ENCODE measurements at regions not wholly inside any gene's neighbourhood (a gene's known extent, or its start where the extent isn't known, plus 50 kb on each side); places are given as distances from the start of the nearest gene placed in this dataset.

DNA sequence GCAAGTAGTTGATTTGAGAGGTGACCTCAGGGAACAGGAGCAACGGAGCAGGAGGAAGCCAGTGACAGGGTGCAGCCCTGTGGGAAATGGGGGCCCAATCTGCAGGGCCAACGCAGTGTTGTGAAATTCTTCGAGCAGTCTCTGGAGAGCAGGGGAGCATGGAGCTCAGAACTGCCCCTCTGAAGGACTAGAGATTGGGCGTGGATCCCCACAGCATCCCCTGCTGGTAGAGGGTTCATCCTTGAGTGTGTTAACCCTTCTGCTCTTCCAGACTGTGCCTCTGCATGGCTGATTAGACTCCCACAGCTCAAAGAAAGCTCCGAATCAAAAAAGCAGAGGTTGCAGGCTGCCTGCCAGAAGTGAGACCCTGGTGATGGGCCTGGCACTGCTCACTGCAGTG is 77.9 kb upstream of the UQCRFS1 start:
- no peak for DNase-seq (ENCODE audit: low read depth)
- TF ChIP-seq CTCF (IDR thresholded peaks at IDR 0.05; ENCODE audit: insufficient read depth, low read depth, low read length, missing control alignments): no peak
- no peak overlapping the region for H3K4me3 ChIP-seq (ENCODE audit: low read length)

- no peak for DNase-seq (ENCODE audit: low read depth)
- H3K4me3 ChIP-seq (ENCODE audit: low read length): no peak overlapping the region
- TF ChIP-seq CTCF (IDR thresholded peaks at IDR 0.05; ENCODE audit: insufficient read depth, low read depth, low read length, missing control alignments): no peak
Observed at GRCh38 chr19:29292153-29292552, 79.2 kb upstream of the UQCRFS1 start.

DNA sequence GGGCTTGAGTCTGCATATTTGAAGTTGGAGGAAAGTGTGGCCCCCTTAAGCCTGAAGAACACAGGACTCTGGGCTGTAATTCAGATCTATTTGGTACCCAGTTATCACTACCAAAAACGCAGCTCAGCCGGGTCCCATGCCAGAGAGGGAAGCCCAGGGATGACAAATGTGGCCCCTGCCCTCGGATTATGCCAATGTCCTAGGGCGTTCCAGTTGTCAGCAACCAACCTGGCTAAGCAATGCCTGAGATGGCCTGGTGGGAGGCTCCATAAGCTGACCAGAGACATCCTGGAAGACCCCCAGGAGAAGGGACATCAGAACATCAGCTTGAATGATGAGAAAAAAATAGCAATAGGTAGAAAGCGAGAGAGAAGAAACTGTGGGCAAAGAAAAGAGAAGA is 79.6 kb upstream of the UQCRFS1 start:
- no peak overlapping the region for H3K4me3 ChIP-seq (ENCODE audit: low read length)
- TF ChIP-seq CTCF (IDR thresholded peaks at IDR 0.05; ENCODE audit: insufficient read depth, low read depth, low read length, missing control alignments): no peak
- no peak for DNase-seq (ENCODE audit: low read depth)

DNA sequence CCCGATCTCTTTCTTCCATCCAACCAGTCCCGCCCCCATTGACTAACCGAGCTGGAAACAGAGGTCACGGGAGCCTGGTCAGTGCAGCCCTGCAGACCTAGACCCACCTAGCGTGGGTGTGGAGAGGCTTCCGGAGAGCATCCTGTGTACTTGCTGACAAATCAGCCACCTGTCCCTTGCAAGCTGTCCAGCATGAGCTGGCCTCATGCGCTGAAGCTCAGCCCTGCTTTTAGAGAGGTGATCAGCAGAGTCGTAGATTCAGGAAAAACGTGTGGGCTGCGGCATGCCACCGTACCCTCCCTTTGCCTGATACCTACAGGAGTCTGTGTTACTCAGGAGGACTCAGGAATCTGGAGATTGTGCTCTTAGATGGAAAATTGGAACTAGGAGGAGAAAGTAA is 80.3 kb upstream of the UQCRFS1 start:
- no peak for TF ChIP-seq CTCF (IDR thresholded peaks at IDR 0.05; ENCODE audit: insufficient read depth, low read depth, low read length, missing control alignments)
- no peak overlapping the region for H3K4me3 ChIP-seq (ENCODE audit: low read length)
- DNase-seq (ENCODE audit: low read depth): no peak

DNA sequence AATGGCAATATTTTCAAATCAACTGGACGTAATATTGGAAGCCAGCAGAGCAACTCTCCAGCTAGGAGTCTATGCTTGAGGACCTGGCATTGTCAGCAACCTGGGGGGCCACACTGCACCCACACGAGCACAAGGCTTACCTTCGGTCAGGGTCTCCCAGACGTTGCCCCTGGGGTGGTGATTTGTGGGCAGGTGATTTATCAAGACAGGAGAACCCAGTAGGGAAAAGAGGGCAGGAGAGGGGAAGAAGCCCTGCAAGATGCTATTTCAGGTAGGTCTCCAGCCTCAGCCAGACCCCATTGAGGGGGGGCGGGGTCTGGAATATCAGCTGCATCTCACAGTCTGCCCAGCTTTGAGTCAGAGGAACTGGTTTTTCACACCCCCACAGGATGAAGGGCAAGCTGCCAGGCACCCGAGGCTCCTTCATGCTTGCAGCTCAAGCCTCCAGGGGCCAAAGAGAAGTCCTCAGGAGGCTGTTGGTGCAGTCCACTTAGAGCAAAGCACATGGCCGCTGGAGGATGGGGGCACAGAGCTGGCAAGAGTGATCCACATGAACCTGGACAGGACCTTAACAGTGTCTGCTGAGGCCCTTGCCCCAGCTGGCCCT is 80.9 kb upstream of the UQCRFS1 start:
- TF ChIP-seq CTCF (IDR thresholded peaks at IDR 0.05; ENCODE audit: insufficient read depth, low read depth, low read length, missing control alignments): no peak
- DNase-seq (ENCODE audit: low read depth): no peak
- H3K4me3 ChIP-seq (ENCODE audit: low read length): no peak overlapping the region

DNA sequence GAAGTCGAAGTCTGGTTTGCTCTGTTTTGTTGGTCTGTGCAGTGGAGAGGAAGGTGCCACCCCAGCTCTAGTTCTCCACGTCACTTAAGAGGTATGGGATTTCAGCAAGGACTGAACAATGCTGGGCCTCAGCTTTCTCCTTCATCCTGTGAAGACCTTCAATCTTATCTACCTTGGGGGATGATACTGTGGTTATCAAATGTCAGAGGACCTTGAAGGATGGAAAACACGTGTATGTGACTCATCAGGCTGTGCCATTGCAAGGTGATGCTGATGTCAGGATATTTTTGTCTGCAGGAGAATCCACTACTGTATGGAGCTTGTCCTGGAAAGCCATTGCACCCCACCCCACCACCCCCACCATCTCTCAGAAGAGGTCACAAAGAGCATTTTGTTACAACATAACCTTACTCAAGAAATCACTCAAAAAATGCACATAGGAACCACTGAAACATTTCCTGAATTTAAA is 81.4 kb upstream of the UQCRFS1 start:
- no peak for DNase-seq (ENCODE audit: low read depth)
- no peak for TF ChIP-seq CTCF (IDR thresholded peaks at IDR 0.05; ENCODE audit: insufficient read depth, low read depth, low read length, missing control alignments)

GRCh38 chr19:29295285-29295684 is 82.3 kb upstream of the UQCRFS1 start:
- TF ChIP-seq CTCF (IDR thresholded peaks at IDR 0.05; ENCODE audit: insufficient read depth, low read depth, low read length, missing control alignments): no peak
- H3K4me3 ChIP-seq (ENCODE audit: low read length): no peak overlapping the region
- no peak for DNase-seq (ENCODE audit: low read depth)

More for the DNA sequence above, 81.4 kb upstream of the UQCRFS1 start:
- no peak overlapping the region for H3K4me3 ChIP-seq (ENCODE audit: low read length)

Data from epithelial cell of esophagus (primary cell).